ENCODE measurements at regions not wholly inside any gene's neighbourhood (a gene's known extent, or its start where the extent isn't known, plus 50 kb on each side); places are given as distances from the start of the nearest gene placed in this dataset.

DNA sequence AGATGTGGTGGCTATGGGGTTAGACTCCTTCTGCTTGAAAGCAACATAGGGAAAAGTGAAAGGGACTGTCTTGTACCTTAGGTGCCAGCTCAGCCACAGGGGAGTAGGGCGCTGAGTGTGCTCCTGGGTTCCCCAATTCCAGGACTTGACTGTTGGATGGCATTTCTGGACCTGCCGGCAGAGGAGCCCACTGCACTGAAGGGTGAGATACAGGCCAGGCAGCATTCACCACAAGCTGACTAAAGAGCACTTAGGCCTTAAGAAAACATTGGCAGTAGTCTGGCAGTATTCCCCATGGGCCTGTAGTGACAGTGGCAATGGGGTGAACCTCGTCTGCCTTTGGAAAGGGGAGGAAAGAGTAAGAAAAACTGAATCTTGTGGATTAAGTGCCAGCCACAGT lies 67.1 kb upstream of the TMTC2 start:
- TF ChIP-seq SREBF1 (IDR thresholded peaks at IDR 0.05; ENCODE audit: borderline replicate concordance, low read depth, low read length) (no peak), RCOR1 (IDR thresholded peaks at IDR 0.05; ENCODE audit: borderline replicate concordance in 1 of 2, low read depth in 2 of 2, low read length in 2 of 2) (no peak), CHD4 (IDR thresholded peaks at IDR 0.05; ENCODE audit: insufficient read depth, insufficient replicate concordance, low read depth, low read length, poor library complexity, severe bottlenecking) (no peak), NFYB (IDR thresholded peaks at IDR 0.05; ENCODE audit: extremely low read depth, insufficient read length) (no peak), XRCC4 (IDR thresholded peaks at IDR 0.05; ENCODE audit: extremely low read depth, insufficient read depth, insufficient read length) (no peak), PCBP2 (IDR thresholded peaks at IDR 0.05; ENCODE audit: low read depth, low read length, poor library complexity, severe bottlenecking) (no peak), POLR2A (conservative IDR thresholded peaks at IDR 0.05) (no peak)
- TF ChIP-seq, protein P1, sequence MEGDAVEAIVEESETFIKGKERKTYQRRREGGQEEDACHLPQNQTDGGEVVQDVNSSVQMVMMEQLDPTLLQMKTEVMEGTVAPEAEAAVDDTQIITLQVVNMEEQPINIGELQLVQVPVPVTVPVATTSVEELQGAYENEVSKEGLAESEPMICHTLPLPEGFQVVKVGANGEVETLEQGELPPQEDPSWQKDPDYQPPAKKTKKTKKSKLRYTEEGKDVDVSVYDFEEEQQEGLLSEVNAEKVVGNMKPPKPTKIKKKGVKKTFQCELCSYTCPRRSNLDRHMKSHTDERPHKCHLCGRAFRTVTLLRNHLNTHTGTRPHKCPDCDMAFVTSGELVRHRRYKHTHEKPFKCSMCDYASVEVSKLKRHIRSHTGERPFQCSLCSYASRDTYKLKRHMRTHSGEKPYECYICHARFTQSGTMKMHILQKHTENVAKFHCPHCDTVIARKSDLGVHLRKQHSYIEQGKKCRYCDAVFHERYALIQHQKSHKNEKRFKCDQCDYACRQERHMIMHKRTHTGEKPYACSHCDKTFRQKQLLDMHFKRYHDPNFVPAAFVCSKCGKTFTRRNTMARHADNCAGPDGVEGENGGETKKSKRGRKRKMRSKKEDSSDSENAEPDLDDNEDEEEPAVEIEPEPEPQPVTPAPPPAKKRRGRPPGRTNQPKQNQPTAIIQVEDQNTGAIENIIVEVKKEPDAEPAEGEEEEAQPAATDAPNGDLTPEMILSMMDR (IDR thresholded peaks at IDR 0.05 in 2 of 3, conservative IDR thresholded peaks at IDR 0.05 in 1 of 3; ENCODE audit: insufficient read depth in 2 of 3, low read depth in 1 of 3, low read length in 3 of 3): no peak
- TF ChIP-seq, protein P2, sequence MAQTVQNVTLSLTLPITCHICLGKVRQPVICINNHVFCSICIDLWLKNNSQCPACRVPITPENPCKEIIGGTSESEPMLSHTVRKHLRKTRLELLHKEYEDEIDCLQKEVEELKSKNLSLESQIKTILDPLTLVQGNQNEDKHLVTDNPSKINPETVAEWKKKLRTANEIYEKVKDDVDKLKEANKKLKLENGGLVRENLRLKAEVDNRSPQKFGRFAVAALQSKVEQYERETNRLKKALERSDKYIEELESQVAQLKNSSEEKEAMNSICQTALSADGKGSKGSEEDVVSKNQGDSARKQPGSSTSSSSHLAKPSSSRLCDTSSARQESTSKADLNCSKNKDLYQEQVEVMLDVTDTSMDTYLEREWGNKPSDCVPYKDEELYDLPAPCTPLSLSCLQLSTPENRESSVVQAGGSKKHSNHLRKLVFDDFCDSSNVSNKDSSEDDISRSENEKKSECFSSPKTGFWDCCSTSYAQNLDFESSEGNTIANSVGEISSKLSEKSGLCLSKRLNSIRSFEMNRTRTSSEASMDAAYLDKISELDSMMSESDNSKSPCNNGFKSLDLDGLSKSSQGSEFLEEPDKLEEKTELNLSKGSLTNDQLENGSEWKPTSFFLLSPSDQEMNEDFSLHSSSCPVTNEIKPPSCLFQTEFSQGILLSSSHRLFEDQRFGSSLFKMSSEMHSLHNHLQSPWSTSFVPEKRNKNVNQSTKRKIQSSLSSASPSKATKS (CRISPR knock-in tag; IDR thresholded peaks at IDR 0.05): no peak
- TF ChIP-seq, protein P3, sequence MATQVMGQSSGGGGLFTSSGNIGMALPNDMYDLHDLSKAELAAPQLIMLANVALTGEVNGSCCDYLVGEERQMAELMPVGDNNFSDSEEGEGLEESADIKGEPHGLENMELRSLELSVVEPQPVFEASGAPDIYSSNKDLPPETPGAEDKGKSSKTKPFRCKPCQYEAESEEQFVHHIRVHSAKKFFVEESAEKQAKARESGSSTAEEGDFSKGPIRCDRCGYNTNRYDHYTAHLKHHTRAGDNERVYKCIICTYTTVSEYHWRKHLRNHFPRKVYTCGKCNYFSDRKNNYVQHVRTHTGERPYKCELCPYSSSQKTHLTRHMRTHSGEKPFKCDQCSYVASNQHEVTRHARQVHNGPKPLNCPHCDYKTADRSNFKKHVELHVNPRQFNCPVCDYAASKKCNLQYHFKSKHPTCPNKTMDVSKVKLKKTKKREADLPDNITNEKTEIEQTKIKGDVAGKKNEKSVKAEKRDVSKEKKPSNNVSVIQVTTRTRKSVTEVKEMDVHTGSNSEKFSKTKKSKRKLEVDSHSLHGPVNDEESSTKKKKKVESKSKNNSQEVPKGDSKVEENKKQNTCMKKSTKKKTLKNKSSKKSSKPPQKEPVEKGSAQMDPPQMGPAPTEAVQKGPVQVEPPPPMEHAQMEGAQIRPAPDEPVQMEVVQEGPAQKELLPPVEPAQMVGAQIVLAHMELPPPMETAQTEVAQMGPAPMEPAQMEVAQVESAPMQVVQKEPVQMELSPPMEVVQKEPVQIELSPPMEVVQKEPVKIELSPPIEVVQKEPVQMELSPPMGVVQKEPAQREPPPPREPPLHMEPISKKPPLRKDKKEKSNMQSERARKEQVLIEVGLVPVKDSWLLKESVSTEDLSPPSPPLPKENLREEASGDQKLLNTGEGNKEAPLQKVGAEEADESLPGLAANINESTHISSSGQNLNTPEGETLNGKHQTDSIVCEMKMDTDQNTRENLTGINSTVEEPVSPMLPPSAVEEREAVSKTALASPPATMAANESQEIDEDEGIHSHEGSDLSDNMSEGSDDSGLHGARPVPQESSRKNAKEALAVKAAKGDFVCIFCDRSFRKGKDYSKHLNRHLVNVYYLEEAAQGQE (IDR thresholded peaks at IDR 0.05; ENCODE audit: borderline replicate concordance): no peak
- TF ChIP-seq, protein P3 (CRISPR knock-in tag; IDR thresholded peaks at IDR 0.05; ENCODE audit: low read depth): no peak

All from K562 (cell line).